ENCODE measurements at regions not wholly inside any gene's neighbourhood (a gene's known extent, or its start where the extent isn't known, plus 50 kb on each side); places are given as distances from the start of the nearest gene placed in this dataset.

- no peak for DNase-seq
- Mint-ChIP-seq H3K9me3 (peaks cover 11 to 16% of the 10 kb centered on the region in 2 donors), H3K4me1 (no peaks in the 10 kb centered on the region), H3K36me3 (no peaks in the 10 kb centered on the region), H3K27ac (no peak overlapping the region), H3K27me3 (peaks cover 12 to 26% of the 10 kb centered on the region in 2 donors), H3K4me3 (no peak overlapping the region)
- no peak for ATAC-seq (replicated peaks)
Observed at GRCh38 chr15:31954374-31955172, 75.7 kb upstream of the CHRNA7 start.

DNA sequence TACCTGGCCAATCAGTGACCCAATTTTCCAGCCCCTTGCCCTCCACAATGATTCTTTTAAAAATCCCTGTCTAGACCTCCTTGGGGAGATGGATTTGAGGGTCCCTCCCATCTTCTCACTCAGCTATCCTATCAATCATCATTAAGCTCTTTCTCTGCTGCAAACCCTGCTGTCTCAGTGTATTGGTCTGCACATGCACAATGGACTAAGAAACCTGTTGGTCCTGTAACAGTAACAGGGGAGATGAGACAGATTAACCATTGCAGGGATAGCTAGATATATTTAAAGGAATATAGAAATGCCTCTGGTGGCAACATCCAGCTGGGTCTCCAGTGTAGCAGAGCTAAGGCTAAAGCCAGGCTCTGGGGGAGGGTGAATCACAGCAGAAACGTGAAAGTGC is 74.6 kb upstream of the CHRNA7 start:
- H3K4me3 Mint-ChIP-seq = no peak overlapping the region
- ATAC-seq (replicated peaks) (no peak), DNase-seq (no peak)
- no peaks in the 10 kb centered on the region for H3K36me3 Mint-ChIP-seq
- no peak overlapping the region for H3K27ac Mint-ChIP-seq
- H3K4me1 Mint-ChIP-seq = no peaks in the 10 kb centered on the region
- H3K27me3 Mint-ChIP-seq = peaks cover 12 to 26% of the 10 kb centered on the region in 2 donors
- H3K9me3 Mint-ChIP-seq = peaks cover 11 to 21% of the 10 kb centered on the region in 2 donors

GRCh38 chr15:31957581-31957980 is 72.7 kb upstream of the CHRNA7 start:
- peaks cover 12 to 26% of the 10 kb centered on the region in 2 donors for H3K27me3 Mint-ChIP-seq
- H3K36me3 Mint-ChIP-seq = no peaks in the 10 kb centered on the region
- H3K27ac Mint-ChIP-seq = no peak overlapping the region
- DNase-seq = no peak
- H3K9me3 Mint-ChIP-seq = peaks cover 11 to 22% of the 10 kb centered on the region in 2 donors
- H3K4me1 Mint-ChIP-seq = no peaks in the 10 kb centered on the region
- no peak overlapping the region for H3K4me3 Mint-ChIP-seq
- no peak for ATAC-seq (replicated peaks)

GRCh38 chr15:31964586-31965307 is 65.6 kb upstream of the CHRNA7 start:
- Mint-ChIP-seq H3K9me3 (peaks cover 0 to 5% of the 10 kb centered on the region in 2 donors), H3K4me1 (no peaks in the 10 kb centered on the region), H3K36me3 (no peaks in the 10 kb centered on the region), H3K27ac (no peak overlapping the region), H3K4me3 (no peak overlapping the region), H3K27me3 (peaks cover 10 to 18% of the 10 kb centered on the region in 2 donors)
- DNase-seq = no peak
- ATAC-seq (replicated peaks) = no peak

- Mint-ChIP-seq H3K27ac (no peak overlapping the region), H3K9me3 (no peaks in the 10 kb centered on the region), H3K4me3 (no peak overlapping the region), H3K27me3 (peaks cover 16 to 21% of the 10 kb centered on the region in 2 donors), H3K36me3 (no peaks in the 10 kb centered on the region), H3K4me1 (peaks cover 0 to 3% of the 10 kb centered on the region in 2 donors)
- ATAC-seq (replicated peaks) (no peak), DNase-seq (no peak)
Observed at GRCh38 chr15:31970007-31970406, 60.3 kb upstream of the CHRNA7 start.

GRCh38 chr15:31973197-31973596 is 57.1 kb upstream of the CHRNA7 start:
- peaks cover 7% of the 10 kb centered on the region in 2 donors for H3K4me1 Mint-ChIP-seq
- H3K27me3 Mint-ChIP-seq = peaks cover 37 to 48% of the 10 kb centered on the region in 2 donors

GRCh38 chr15:31974154-31974794 is 56.0 kb upstream of the CHRNA7 start:
- Mint-ChIP-seq H3K4me3 (no peak overlapping the region), H3K27me3 (peaks cover 44 to 53% of the 10 kb centered on the region in 2 donors), H3K9me3 (no peaks in the 10 kb centered on the region), H3K4me1 (peaks cover 7 to 10% of the 10 kb centered on the region in 2 donors), H3K27ac (no peak overlapping the region), H3K36me3 (no peaks in the 10 kb centered on the region)
- DNase-seq (no peak), ATAC-seq (replicated peaks) (no peak)

More at GRCh38 chr15:31973197-31973596, 57.1 kb upstream of the CHRNA7 start:
- DNase-seq = no peak
- Mint-ChIP-seq H3K36me3 (no peaks in the 10 kb centered on the region), H3K27ac (no peak overlapping the region), H3K9me3 (no peaks in the 10 kb centered on the region), H3K4me3 (no peak overlapping the region)
- no peak for ATAC-seq (replicated peaks)

DNA sequence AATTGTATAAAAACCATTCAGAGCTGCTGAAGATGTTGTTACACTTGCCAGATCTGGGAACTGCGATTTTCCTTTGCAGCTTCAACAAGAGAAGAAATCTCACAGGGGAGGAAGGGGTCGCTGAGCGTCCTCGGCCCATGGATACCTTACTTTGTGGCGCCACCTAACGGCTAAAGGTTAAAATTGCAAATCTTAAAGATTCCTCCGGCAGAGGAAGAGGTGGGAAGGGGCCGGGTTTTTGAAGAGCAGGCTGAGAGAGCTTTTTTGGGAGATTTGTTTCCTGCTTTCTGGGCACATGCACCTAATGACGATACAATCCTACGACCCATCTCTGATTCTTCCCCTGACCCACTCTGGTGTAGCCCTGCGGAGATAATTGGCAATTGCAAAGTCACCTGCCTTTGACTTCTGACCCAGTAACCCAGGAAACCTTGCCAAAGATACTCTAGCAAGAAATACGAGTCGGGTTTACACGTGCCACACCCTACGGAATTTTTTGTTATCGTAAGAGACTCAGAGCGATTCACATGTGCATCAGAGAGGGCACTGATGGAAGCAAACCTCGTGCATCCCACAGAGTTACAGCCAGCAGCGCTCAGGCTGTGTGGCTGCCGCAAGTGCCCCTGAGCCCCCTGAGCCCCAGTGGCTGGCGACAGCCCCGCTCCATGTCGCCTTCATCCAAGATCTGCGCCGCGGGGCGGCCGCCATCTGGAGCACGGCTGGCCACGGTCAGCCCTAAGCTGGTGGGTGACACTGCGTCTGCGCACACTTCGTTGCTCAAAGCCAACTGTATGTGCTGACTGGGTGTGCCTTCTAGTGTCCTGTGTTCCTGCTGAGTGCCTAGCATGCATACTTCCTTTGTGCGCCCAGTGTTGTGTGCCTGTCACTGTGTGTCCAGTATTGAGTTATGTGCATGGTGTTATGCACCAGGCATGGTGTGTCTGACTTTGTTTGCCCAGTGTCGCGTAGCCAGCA is 55.2 kb upstream of the CHRNA7 start:
- H3K27ac Mint-ChIP-seq = no peak overlapping the region
- no peaks in the 10 kb centered on the region for H3K9me3 Mint-ChIP-seq
- peak; percentile 8 for DNase-seq
- H3K4me3 Mint-ChIP-seq = no peak overlapping the region
- peak; percentile 40 to 44 for ATAC-seq (replicated peaks)
- no peaks in the 10 kb centered on the region for H3K36me3 Mint-ChIP-seq
- H3K27me3 Mint-ChIP-seq = peaks cover 40 to 53% of the 10 kb centered on the region in 2 donors
- peaks cover 7 to 10% of the 10 kb centered on the region in 2 donors for H3K4me1 Mint-ChIP-seq

- DNase-seq = no peak
- no peak overlapping the region for H3K4me3 Mint-ChIP-seq
- H3K27me3 Mint-ChIP-seq = peaks cover 42 to 52% of the 10 kb centered on the region in 2 donors
Observed at GRCh38 chr15:31975830-31976229, 54.5 kb upstream of the CHRNA7 start.

DNA sequence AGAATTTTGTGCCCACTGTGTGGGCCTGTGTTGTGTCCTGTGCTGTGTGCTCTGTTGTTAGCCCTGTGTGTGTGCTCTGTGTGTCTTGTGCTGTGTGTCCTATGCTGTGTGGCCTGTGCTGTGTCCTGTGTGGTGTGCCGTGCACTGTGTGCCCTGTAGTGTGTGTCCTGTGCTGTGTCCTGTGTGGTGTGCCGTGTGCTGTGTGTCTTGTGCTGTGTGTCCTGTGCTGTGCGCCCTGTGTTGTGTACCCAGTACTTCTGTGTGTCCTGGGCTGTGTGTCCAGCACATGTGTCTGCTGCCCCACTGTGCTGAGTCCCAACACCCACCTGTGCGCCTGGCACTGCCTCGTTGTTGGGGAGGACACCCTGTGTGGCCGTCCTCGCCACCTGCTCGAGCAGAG is 53.2 kb upstream of the CHRNA7 start:
- Mint-ChIP-seq H3K4me1 (peaks cover 7 to 10% of the 10 kb centered on the region in 2 donors), H3K36me3 (no peaks in the 10 kb centered on the region), H3K27me3 (peaks cover 45 to 52% of the 10 kb centered on the region in 2 donors), H3K9me3 (no peaks in the 10 kb centered on the region), H3K27ac (no peak overlapping the region), H3K4me3 (no peak overlapping the region)
- DNase-seq (no peak), ATAC-seq (replicated peaks) (no peak)

More at GRCh38 chr15:31975830-31976229, 54.5 kb upstream of the CHRNA7 start:
- no peak for ATAC-seq (replicated peaks)
- Mint-ChIP-seq H3K27ac (no peak overlapping the region), H3K36me3 (no peaks in the 10 kb centered on the region), H3K9me3 (no peaks in the 10 kb centered on the region), H3K4me1 (peaks cover 7 to 10% of the 10 kb centered on the region in 2 donors)

GRCh38 chr15:31977812-31978661 is 52.3 kb upstream of the CHRNA7 start:
- H3K4me1 Mint-ChIP-seq = peaks cover 7 to 10% of the 10 kb centered on the region in 2 donors
- H3K27me3 Mint-ChIP-seq = peaks cover 45 to 52% of the 10 kb centered on the region in 2 donors
- no peak overlapping the region for H3K4me3 Mint-ChIP-seq
- H3K36me3 Mint-ChIP-seq = no peaks in the 10 kb centered on the region
- ATAC-seq (replicated peaks) (peak; percentile 77 to 83), DNase-seq (peak; percentile 27)
- no peak overlapping the region for H3K27ac Mint-ChIP-seq
- H3K9me3 Mint-ChIP-seq = no peaks in the 10 kb centered on the region
